ENCODE measurements at regions not wholly inside any gene's neighbourhood (a gene's known extent, or its start where the extent isn't known, plus 50 kb on each side); places are given as distances from the start of the nearest gene placed in this dataset.

DNA sequence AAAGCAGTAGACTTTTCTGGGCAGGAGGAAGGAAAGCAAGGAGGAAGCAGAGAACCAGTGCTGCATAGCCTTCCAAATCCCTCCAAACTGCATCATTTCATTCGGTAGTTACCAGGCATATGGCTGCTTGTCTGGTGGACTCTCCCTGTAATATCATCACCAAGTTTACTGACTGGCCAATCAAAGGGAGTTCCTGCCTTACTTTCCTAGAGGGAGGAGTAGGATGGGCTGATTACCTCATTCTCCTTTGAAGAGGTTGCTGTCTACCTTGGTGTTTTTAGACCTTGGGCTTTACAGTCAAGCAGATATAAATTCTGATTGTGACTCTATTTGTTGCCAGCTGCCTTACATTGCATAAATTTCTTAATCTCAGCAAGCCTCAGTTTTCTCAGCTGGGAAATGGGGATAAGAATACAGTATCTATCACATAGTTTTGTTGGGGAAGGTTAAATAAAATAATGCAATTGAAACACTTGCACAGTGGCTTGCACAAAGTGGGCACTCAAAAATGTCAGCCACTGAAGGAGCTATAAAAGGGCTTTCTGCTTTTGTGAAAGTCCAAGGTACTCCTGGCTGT lies 297.3 kb upstream of the PROX1 start:
- TF ChIP-seq FOXM1 (IDR thresholded peaks at IDR 0.05; ENCODE audit: borderline replicate concordance) (no peak), LEF1 (IDR thresholded peaks at IDR 0.05; ENCODE audit: borderline replicate concordance) (no peak)
